Fibroblast of skin of back (primary cell): ENCODE measurements at regions not wholly inside any gene's neighbourhood (a gene's known extent, or its start where the extent isn't known, plus 50 kb on each side); places are given as distances from the start of the nearest gene placed in this dataset.

Experiments used
- DNase-seq: peaks from one replicate; pipeline ENCODE4 v3.0.0-alpha.2; 2013

GRCh38 chr7:130970196-130970595 is 236.2 kb upstream of the KLF14 start:
- DNase-seq: no peak

DNA sequence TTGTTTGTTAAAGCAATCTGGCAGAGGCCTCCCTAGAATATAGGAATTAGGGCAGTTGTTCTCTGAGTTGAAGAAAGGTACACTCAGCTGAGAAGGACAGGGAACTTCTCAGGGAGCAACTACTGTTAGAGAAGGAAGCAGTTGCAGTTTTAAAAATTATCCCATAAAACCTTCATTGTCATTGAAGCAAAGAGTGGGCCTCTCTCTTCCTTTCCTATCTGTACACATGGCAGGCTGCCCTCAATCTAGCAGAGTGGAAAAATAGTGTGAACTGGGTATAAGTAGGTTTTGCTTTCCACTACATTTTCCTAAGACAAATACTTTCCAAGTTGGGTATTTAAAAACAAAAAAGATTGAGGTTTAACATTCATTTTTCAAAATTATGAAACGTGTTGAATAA is 236.7 kb upstream of the KLF14 start:
- no peak for DNase-seq

DNA sequence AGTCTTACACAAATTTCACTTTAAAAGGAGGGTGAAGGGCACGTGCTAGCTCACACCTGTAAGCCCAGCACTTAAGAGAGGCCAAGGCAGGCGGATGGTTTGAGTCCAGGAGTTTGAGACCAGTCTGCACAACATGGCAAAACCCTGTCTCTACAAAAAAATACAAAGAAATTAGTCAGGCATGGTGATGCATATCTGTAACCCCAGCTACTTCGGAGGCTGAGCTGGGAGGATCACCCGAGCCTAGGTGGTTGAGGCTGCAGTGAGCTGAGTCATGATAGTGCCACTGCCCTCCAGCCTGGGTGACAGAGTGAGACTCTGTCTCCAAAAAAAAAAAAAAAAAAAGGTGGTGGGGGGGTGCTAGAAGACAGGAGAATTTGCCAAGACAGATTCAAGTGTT is 237.3 kb upstream of the KLF14 start:
- no peak for DNase-seq

- DNase-seq: no peak
Observed at GRCh38 chr7:130972201-130972600, 238.2 kb upstream of the KLF14 start.

- no peak for DNase-seq
Observed at GRCh38 chr7:130973637-130974036, 239.6 kb upstream of the KLF14 start.

- no peak for DNase-seq
Observed at GRCh38 chr7:130974169-130974568, 240.2 kb upstream of the KLF14 start.

DNA sequence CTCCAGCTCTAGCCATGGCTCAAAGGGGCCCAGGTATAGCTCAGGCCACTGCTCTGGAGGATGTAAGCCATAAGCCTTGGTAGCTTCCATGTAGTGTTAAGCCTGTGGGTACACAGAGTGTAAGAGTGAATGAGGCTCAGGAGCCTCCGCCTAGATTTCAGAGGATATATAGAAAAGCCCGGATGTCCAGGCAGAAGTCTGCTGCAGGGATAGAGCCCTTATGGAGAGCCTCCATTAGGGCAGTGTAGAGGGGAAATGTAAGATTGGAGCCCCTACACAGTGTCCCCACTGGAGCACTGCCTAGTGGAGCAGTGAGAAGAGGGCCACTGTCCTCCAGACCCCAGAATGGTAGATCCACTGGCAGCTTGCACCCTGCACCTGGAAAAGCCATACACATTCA is 240.8 kb upstream of the KLF14 start:
- no peak for DNase-seq

GRCh38 chr7:130975731-130976130 is 241.7 kb upstream of the KLF14 start:
- no peak for DNase-seq

DNA sequence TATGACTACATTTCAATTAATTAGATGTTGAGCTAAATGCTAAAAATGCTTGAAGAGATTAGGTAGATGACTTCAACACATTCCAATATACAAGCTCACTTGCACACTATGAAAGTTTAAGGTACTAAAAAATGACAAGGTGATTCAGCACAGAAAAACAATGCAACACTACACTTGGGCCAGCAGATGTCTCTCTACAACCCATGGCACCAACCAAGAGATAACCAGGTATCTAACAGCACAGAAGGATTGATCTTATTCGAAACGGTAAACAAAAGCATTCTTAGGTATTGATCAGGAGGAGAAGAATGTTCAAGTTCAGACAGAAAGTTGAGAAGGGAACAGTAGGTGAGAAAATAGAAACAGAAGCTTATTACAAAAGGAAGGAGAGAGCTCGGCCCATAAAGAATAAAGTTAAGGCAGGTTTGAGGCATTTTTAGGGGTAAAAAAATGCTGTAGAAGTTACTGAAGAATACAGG is 248.2 kb upstream of the KLF14 start:
- DNase-seq: peak; percentile 41

DNA sequence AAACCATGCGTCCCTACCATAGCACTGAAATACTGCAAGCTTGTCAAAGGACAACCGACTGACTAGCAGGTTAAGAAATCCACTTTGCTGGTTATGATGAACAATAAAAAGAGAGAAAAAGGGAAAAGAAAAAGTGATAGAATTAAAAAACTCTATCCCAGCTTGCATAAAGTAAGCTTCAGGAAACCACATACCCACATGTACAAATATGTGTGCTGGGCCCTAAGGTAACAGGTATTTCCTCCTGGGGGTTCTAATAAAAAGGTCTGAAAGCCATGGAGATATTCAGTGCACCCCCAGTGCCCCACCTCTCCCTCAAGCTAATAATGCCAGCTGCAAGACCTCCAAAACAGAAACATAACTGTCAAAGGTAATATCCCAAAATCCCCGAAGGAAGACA is 248.6 kb upstream of the KLF14 start:
- DNase-seq: no peak

- DNase-seq: no peak
Observed at GRCh38 chr7:130985361-130985760, 251.4 kb upstream of the KLF14 start.

DNA sequence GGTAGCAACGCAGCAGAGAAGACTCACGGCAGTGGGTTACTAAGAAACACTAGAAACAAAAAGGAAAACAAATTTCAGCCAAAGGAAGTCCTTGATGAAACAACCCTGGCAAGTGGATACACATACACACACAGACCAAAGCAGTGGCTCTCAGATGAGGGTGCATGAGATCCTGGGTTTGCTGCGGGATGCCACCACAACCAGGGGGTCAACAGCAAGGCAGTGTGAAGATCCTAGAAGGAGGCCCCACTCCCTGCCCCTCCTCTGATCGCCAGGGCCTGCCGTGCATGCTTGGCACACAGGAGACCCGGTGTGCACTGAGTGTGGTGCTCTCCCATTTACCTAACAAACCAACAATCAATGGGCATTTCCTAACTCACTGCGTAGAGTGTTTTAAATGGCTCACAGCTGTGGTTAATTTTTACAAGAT is 252.3 kb upstream of the KLF14 start:
- no peak for DNase-seq

GRCh38 chr7:130987092-130987491 is 253.1 kb upstream of the KLF14 start:
- DNase-seq: no peak

- peak; percentile 33 for DNase-seq
Observed at GRCh38 chr7:130988443-130988842, 254.4 kb upstream of the KLF14 start.

DNA sequence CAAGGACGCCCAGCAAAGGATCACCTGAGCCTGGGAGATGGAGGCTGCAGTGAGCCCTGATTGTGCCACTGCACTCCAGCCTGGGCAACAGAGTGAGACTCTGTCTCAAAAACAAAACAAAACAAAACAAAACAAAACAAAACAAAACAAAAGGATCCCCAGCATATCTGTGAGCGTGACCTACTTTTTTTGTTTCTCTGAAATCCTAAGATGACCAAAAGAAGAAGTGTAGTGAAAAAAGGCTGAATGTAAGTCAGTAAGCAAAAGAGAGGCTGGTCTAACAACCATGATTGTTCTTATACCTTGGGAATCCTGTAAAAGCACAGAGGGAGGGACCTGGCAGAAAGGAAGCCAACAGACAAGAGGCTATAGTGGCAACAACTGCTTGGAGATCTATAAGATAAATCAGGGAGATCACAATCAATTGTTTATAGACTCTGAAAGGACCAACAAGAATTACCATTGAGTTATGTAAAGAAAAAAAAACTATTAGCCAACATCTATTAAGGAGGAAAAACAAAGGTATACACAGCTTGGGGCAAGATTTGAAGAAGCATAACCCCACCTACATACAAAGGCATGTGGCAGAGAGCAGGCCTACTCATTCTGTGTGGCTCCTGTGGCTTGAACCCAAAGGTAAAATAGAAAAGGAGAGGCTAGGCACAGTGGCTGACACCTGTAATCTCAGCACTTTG is 255.2 kb upstream of the KLF14 start:
- no peak for DNase-seq

- no peak for DNase-seq
Observed at GRCh38 chr7:130990178-130990832, 256.3 kb upstream of the KLF14 start.

GRCh38 chr7:130993671-130994365 is 259.8 kb upstream of the KLF14 start:
- DNase-seq: no peak

DNA sequence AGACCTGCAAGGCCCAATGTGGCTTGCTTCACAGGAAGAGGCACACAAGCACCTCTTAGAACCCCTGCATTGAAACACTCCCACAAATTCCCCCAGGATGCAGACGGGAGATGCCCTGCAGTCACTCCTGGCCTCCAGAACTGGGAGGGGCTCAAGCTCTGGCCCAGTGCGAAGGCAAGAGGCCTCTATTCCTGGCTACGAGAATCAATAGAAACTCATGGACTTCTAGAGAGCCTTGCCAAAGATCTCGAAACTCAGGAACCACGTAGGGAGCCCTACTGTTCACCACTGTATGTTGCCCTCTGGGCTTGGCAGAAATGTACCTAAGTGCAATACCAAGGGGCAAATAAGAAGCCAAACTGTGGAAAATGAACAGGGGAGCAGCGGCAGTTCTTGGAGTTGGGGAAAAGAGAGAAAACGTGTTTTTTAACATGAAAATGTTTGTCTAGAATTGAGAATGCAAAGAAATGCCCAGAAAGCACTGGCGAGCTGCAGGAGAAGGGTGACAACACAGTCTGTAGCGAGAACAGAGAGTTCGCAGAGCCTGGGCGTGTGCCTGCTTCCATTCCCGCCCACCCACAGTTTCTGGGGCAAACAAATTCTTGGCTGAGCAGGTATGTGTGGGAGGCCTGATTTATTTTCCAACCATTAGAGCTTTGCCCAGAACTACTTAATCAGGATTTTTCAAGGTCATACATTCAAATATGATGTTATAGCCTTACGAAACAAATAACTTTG is 260.5 kb upstream of the KLF14 start:
- no peak for DNase-seq

DNA sequence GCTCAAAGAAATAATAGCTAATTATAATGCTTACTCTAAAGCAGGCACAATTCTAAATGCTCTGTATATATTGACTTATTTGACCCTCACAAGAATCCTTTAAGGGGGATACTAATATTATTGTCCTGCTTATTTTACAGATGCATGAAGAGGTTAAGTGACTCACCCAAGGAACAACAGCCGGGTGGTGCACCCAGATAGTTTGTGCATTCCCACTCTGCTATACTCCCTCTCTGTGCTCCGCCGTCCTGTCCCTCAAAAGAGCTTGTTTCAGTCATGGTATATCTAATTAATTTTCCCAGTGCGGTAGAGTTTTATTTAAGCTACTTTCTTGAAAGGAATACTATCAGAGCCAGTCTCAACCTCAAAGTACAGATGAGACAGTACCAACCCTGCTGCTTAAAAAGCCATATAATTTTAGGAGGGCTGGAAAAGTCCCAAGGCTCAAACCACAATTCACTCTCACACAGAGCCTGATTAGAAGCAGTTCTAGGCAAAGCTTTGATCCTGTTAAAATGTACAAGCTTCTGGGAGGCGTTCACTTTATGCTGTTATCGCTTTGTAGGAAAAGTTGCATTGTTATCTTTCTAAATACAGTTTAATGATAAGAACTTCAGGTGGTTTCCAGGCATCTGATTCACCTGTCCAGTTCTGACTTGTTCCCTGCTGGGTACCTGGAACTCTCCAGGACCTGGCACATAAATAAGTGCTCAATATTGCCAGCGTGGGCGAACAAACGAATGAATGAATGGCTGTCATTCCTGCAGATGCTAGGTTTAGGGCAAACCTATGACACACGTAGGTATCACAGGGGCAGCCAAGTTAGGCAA is 261.5 kb upstream of the KLF14 start:
- no peak for DNase-seq

DNA sequence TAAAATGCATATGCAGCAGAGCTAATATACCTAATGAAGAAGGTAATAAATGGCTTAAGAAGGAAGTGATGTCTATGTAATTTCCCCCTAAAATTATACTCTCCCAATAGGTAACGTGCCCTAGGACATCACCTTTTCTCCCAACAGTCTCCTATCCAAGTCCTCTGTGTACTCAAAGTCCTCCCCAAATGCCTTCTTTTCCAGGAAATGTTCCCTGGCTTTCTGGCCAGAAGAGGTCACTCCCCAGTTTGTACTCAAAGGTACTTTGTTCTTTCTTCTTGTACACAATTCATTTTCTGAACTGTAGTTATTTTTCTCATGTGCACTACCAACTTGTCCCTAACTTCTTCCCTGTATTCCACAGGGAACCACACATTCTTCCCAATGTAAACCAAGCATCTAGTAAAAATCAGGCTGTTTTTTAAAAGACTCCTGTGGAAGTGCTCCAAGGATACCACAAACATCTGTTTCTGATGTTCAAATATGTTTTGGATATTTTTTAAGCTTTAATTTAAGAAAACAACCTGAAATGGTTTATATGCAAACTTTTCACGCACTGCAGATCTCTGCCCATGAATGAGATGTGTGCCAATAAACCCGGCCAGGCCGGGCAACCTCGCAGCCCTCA is 262.3 kb upstream of the KLF14 start:
- no peak for DNase-seq

GRCh38 chr7:130996833-130997231 is 262.8 kb upstream of the KLF14 start:
- peak; percentile 42 for DNase-seq
